ENCODE measurements at regions not wholly inside any gene's neighbourhood (a gene's known extent, or its start where the extent isn't known, plus 50 kb on each side); places are given as distances from the start of the nearest gene placed in this dataset.

DNA sequence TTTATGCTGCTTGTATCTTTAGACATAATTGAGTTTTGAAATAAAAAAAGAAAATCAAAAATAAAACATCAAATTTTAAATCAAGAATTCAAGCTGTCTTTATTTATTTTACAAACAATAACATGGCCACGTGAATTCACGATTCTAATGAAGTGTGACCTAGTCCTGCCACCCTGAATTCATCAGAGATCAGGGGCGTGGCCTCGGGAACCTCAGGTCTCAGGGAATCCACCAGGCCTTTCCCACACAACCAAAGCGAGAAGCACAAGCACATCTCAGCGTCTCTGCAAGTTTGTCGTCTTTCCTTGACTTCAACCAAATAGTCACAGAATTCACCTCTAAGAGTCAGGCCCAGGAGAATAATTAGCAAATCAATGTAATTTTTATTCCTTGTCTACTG is 107.9 kb downstream of the DACT2 start:
- DNase-seq (ENCODE audit: low spot score): no peak

GRCh38 chr6:168210239-168211105 is 109.1 kb downstream of the DACT2 start:
- ATAC-seq (ENCODE audit: low FRiP score) (no peak), DNase-seq (ENCODE audit: low spot score) (no peak)
- no peak for TF ChIP-seq CTCF (IDR thresholded peaks at IDR 0.05)

More for the DNA sequence above, 107.9 kb downstream of the DACT2 start:
- no peak for TF ChIP-seq CTCF (IDR thresholded peaks at IDR 0.05)
- no peak for ATAC-seq (ENCODE audit: low FRiP score)

GRCh38 chr6:168209420-168209819 is 110.2 kb downstream of the DACT2 start:
- ATAC-seq (ENCODE audit: low FRiP score): no peak
- TF ChIP-seq CTCF (IDR thresholded peaks at IDR 0.05): no peak

DNA sequence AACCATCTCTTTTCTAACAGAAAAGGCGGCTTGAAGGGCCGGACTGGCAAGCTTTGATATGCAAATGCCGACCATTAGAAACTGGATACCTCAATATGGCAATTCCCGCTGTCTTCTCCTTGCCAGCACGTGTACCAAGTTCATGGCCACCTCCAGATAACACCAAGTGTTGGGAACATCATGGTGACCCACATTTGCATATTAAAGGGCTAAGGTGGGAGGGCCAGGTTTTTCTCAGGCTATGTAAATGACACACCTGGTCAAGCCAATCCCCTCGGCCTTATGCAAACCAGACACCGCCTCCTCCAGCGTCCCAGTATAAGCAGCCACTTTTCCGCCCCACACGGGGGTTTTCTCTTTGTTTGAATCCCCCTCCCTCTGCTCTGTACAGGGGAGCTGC is 110.7 kb downstream of the DACT2 start:
- ATAC-seq (ENCODE audit: low FRiP score) (no peak), DNase-seq (ENCODE audit: low spot score) (no peak)
- no peak for TF ChIP-seq CTCF (IDR thresholded peaks at IDR 0.05)

More at GRCh38 chr6:168209420-168209819, 110.2 kb downstream of the DACT2 start:
- DNase-seq (ENCODE audit: low spot score): no peak

- DNase-seq (ENCODE audit: low spot score): no peak
- TF ChIP-seq CTCF (IDR thresholded peaks at IDR 0.05): no peak
- no peak for ATAC-seq (ENCODE audit: low FRiP score)
These were observed 111.2 kb downstream of the DACT2 start for GRCh38 chr6:168208402-168208801.

GRCh38 chr6:168207421-168208175 is 112.0 kb downstream of the DACT2 start:
- ATAC-seq (ENCODE audit: low FRiP score) (no peak), DNase-seq (ENCODE audit: low spot score) (no peak)
- no peak for TF ChIP-seq CTCF (IDR thresholded peaks at IDR 0.05)

Measured in omental fat pad (tissue), 3 donors.